ENCODE measurements at regions not wholly inside any gene's neighbourhood (a gene's known extent, or its start where the extent isn't known, plus 50 kb on each side); places are given as distances from the start of the nearest gene placed in this dataset.
"Not testable (repeated sequence)": the region's sequence is repeated elsewhere in the genome, so short reads cannot be mapped to it uniquely, and the experiment has no call there.

GRCh38 chr1:172838680-172839313, 179.9 kb downstream of the FASLG start:
- no peak for ATAC-seq

GRCh38 chr1:172839639-172840038, 180.7 kb downstream of the FASLG start:
- ATAC-seq, result not testable (repeated sequence)

GRCh38 chr1:172843444-172843843, 184.5 kb downstream of the FASLG start:
- no peak for ATAC-seq

- no peak for ATAC-seq
Observed at GRCh38 chr1:172845371-172845770, 186.5 kb downstream of the FASLG start.

- no peak for ATAC-seq
Observed at GRCh38 chr1:172845865-172846264, 187.0 kb downstream of the FASLG start.

- not testable (repeated sequence) for ATAC-seq
Observed at GRCh38 chr1:172847814-172848213, 188.9 kb downstream of the FASLG start.

- ATAC-seq, result no peak
Observed at GRCh38 chr1:172849653-172850052, 190.8 kb downstream of the FASLG start.

- no peak for ATAC-seq
Observed at GRCh38 chr1:172851077-172851476, 192.2 kb downstream of the FASLG start.

- no peak for ATAC-seq
Observed at GRCh38 chr1:172851856-172852255, 193.0 kb downstream of the FASLG start.

GRCh38 chr1:172855983-172856382, 194.8 kb downstream of the TNFSF18 start:
- not testable (repeated sequence) for ATAC-seq

- ATAC-seq, result no peak
Observed at GRCh38 chr1:172863031-172863430, 187.7 kb downstream of the TNFSF18 start.

GRCh38 chr1:172867216-172867818, 183.4 kb downstream of the TNFSF18 start:
- ATAC-seq, result no peak

- peak; percentile 100 for ATAC-seq
Observed at GRCh38 chr1:172870901-172871606, 179.7 kb downstream of the TNFSF18 start.

- ATAC-seq, result no peak
Observed at GRCh38 chr1:172874950-172875349, 175.8 kb downstream of the TNFSF18 start.

- no peak for ATAC-seq
Observed at GRCh38 chr1:172875892-172876291, 174.8 kb downstream of the TNFSF18 start.

GRCh38 chr1:172882385-172882784, 168.4 kb downstream of the TNFSF18 start:
- ATAC-seq, result no peak

- ATAC-seq, result no peak
Observed at GRCh38 chr1:172882791-172883386, 167.9 kb downstream of the TNFSF18 start.

- no peak for ATAC-seq
Observed at GRCh38 chr1:172883387-172883791, 167.4 kb downstream of the TNFSF18 start.

GRCh38 chr1:172883844-172884243, 166.9 kb downstream of the TNFSF18 start:
- no peak for ATAC-seq

- ATAC-seq, result no peak
Observed at GRCh38 chr1:172885411-172885810, 165.3 kb downstream of the TNFSF18 start.

- ATAC-seq, result peak; percentile 41
Observed at GRCh38 chr1:172885971-172886370, 164.8 kb downstream of the TNFSF18 start.

- no peak for ATAC-seq
Observed at GRCh38 chr1:172887162-172887561, 163.6 kb downstream of the TNFSF18 start.

GRCh38 chr1:172893146-172893841, 157.4 kb downstream of the TNFSF18 start:
- no peak for ATAC-seq
